ENCODE measurements at regions not wholly inside any gene's neighbourhood (a gene's known extent, or its start where the extent isn't known, plus 50 kb on each side); places are given as distances from the start of the nearest gene placed in this dataset.

- H3K9ac ChIP-seq (ENCODE audit: low read depth, low read length), result no peak overlapping the region
- no peaks in the 10 kb centered on the region for H3K9me3 ChIP-seq (ENCODE audit: control insufficient read depth, insufficient read depth, low read length)
- H3K36me3 ChIP-seq (ENCODE audit: control insufficient read depth, insufficient read depth, low read length), result no peaks in the 10 kb centered on the region
- H3K27ac ChIP-seq (ENCODE audit: low read depth, low read length), result no peak overlapping the region
- H3K4me1 ChIP-seq (ENCODE audit: control insufficient read depth, insufficient read depth, low read length), result peaks cover 13% of the 10 kb centered on the region; the same call in 1 of the 2 replicates
- no peak overlapping the region for H3K4me3 ChIP-seq (ENCODE audit: low read depth, low read length)
- H3K27me3 ChIP-seq (ENCODE audit: control insufficient read depth, insufficient read depth, low read length), result no peaks in the 10 kb centered on the region
These were observed 422.1 kb downstream of the EPM2A start for GRCh38 chr6:145313041-145313855.

- H3K9me3 ChIP-seq (ENCODE audit: control insufficient read depth, insufficient read depth, low read length), result no peaks in the 10 kb centered on the region
These were observed 419.2 kb downstream of the EPM2A start for GRCh38 chr6:145315982-145316600.

GRCh38 chr6:145318952-145319351 is 416.4 kb downstream of the EPM2A start:
- Histone ChIP-seq H3K9me3 (ENCODE audit: control insufficient read depth, insufficient read depth, low read length) (no peaks in the 10 kb centered on the region), H3K4me3 (ENCODE audit: low read depth, low read length) (no peak overlapping the region), H3K9ac (ENCODE audit: low read depth, low read length) (no peak overlapping the region), H3K27me3 (ENCODE audit: control insufficient read depth, insufficient read depth, low read length) (no peaks in the 10 kb centered on the region), H3K36me3 (ENCODE audit: control insufficient read depth, insufficient read depth, low read length) (no peaks in the 10 kb centered on the region), H3K4me1 (ENCODE audit: control insufficient read depth, insufficient read depth, low read length) (peaks cover 13% of the 10 kb centered on the region; the same call in 1 of the 2 replicates), H3K27ac (ENCODE audit: low read depth, low read length) (no peak overlapping the region)

More at GRCh38 chr6:145315982-145316600, 419.2 kb downstream of the EPM2A start:
- H3K4me1 ChIP-seq (ENCODE audit: control insufficient read depth, insufficient read depth, low read length), result peaks cover 13% of the 10 kb centered on the region; the same call in 1 of the 2 replicates
- H3K27me3 ChIP-seq (ENCODE audit: control insufficient read depth, insufficient read depth, low read length), result no peaks in the 10 kb centered on the region
- no peak overlapping the region for H3K9ac ChIP-seq (ENCODE audit: low read depth, low read length)
- H3K36me3 ChIP-seq (ENCODE audit: control insufficient read depth, insufficient read depth, low read length), result no peaks in the 10 kb centered on the region
- H3K4me3 ChIP-seq (ENCODE audit: low read depth, low read length), result no peak overlapping the region
- peak overlapping the region; percentile 73 for H3K27ac ChIP-seq (ENCODE audit: low read depth, low read length)

GRCh38 chr6:145319605-145320004 is 415.7 kb downstream of the EPM2A start:
- H3K4me1 ChIP-seq (ENCODE audit: control insufficient read depth, insufficient read depth, low read length), result peaks cover 13% of the 10 kb centered on the region; the same call in 1 of the 2 replicates
- H3K9me3 ChIP-seq (ENCODE audit: control insufficient read depth, insufficient read depth, low read length), result no peaks in the 10 kb centered on the region
- H3K4me3 ChIP-seq (ENCODE audit: low read depth, low read length), result no peak overlapping the region
- H3K9ac ChIP-seq (ENCODE audit: low read depth, low read length), result no peak overlapping the region
- H3K27ac ChIP-seq (ENCODE audit: low read depth, low read length), result no peak overlapping the region
- H3K27me3 ChIP-seq (ENCODE audit: control insufficient read depth, insufficient read depth, low read length), result no peaks in the 10 kb centered on the region
- no peaks in the 10 kb centered on the region for H3K36me3 ChIP-seq (ENCODE audit: control insufficient read depth, insufficient read depth, low read length)

- Histone ChIP-seq H3K27ac (ENCODE audit: low read depth, low read length) (no peak overlapping the region), H3K9ac (ENCODE audit: low read depth, low read length) (no peak overlapping the region), H3K27me3 (ENCODE audit: control insufficient read depth, insufficient read depth, low read length) (no peaks in the 10 kb centered on the region), H3K9me3 (ENCODE audit: control insufficient read depth, insufficient read depth, low read length) (no peaks in the 10 kb centered on the region), H3K4me1 (ENCODE audit: control insufficient read depth, insufficient read depth, low read length) (no peaks in the 10 kb centered on the region), H3K36me3 (ENCODE audit: control insufficient read depth, insufficient read depth, low read length) (no peaks in the 10 kb centered on the region), H3K4me3 (ENCODE audit: low read depth, low read length) (no peak overlapping the region)
These were observed 411.7 kb downstream of the EPM2A start for GRCh38 chr6:145323646-145324045.

GRCh38 chr6:145327586-145327985 is 407.7 kb downstream of the EPM2A start:
- peaks cover 12% of the 10 kb centered on the region; the same call in 1 of the 2 replicates for H3K4me1 ChIP-seq (ENCODE audit: control insufficient read depth, insufficient read depth, low read length)
- H3K4me3 ChIP-seq (ENCODE audit: low read depth, low read length), result no peak overlapping the region
- no peaks in the 10 kb centered on the region for H3K36me3 ChIP-seq (ENCODE audit: control insufficient read depth, insufficient read depth, low read length)
- H3K9ac ChIP-seq (ENCODE audit: low read depth, low read length), result no peak overlapping the region
- H3K27me3 ChIP-seq (ENCODE audit: control insufficient read depth, insufficient read depth, low read length), result no peaks in the 10 kb centered on the region
- H3K9me3 ChIP-seq (ENCODE audit: control insufficient read depth, insufficient read depth, low read length), result no peaks in the 10 kb centered on the region
- H3K27ac ChIP-seq (ENCODE audit: low read depth, low read length), result no peak overlapping the region

- Histone ChIP-seq H3K4me1 (ENCODE audit: control insufficient read depth, insufficient read depth, low read length) (peaks cover 16% of the 10 kb centered on the region; the same call in 1 of the 2 replicates), H3K36me3 (ENCODE audit: control insufficient read depth, insufficient read depth, low read length) (no peaks in the 10 kb centered on the region), H3K27ac (ENCODE audit: low read depth, low read length) (no peak overlapping the region), H3K9ac (ENCODE audit: low read depth, low read length) (no peak overlapping the region), H3K9me3 (ENCODE audit: control insufficient read depth, insufficient read depth, low read length) (no peaks in the 10 kb centered on the region), H3K27me3 (ENCODE audit: control insufficient read depth, insufficient read depth, low read length) (no peaks in the 10 kb centered on the region), H3K4me3 (ENCODE audit: low read depth, low read length) (no peak overlapping the region)
These were observed 406.1 kb downstream of the EPM2A start for GRCh38 chr6:145329257-145329656.

GRCh38 chr6:145331066-145331465 is 404.3 kb downstream of the EPM2A start:
- no peaks in the 10 kb centered on the region for H3K36me3 ChIP-seq (ENCODE audit: control insufficient read depth, insufficient read depth, low read length)
- H3K27ac ChIP-seq (ENCODE audit: low read depth, low read length), result no peak overlapping the region
- no peak overlapping the region for H3K4me3 ChIP-seq (ENCODE audit: low read depth, low read length)
- H3K27me3 ChIP-seq (ENCODE audit: control insufficient read depth, insufficient read depth, low read length), result no peaks in the 10 kb centered on the region
- H3K4me1 ChIP-seq (ENCODE audit: control insufficient read depth, insufficient read depth, low read length), result peaks cover 16% of the 10 kb centered on the region; the same call in 1 of the 2 replicates
- no peaks in the 10 kb centered on the region for H3K9me3 ChIP-seq (ENCODE audit: control insufficient read depth, insufficient read depth, low read length)
- no peak overlapping the region for H3K9ac ChIP-seq (ENCODE audit: low read depth, low read length)

- H3K9me3 ChIP-seq (ENCODE audit: control insufficient read depth, insufficient read depth, low read length), result no peaks in the 10 kb centered on the region
- H3K4me1 ChIP-seq (ENCODE audit: control insufficient read depth, insufficient read depth, low read length), result peaks cover 16% of the 10 kb centered on the region; the same call in 1 of the 2 replicates
- no peaks in the 10 kb centered on the region for H3K36me3 ChIP-seq (ENCODE audit: control insufficient read depth, insufficient read depth, low read length)
- no peaks in the 10 kb centered on the region for H3K27me3 ChIP-seq (ENCODE audit: control insufficient read depth, insufficient read depth, low read length)
- H3K4me3 ChIP-seq (ENCODE audit: low read depth, low read length), result no peak overlapping the region
- H3K9ac ChIP-seq (ENCODE audit: low read depth, low read length), result no peak overlapping the region
- no peak overlapping the region for H3K27ac ChIP-seq (ENCODE audit: low read depth, low read length)
These were observed 403.3 kb downstream of the EPM2A start for GRCh38 chr6:145332011-145332410.

- no peaks in the 10 kb centered on the region for H3K36me3 ChIP-seq (ENCODE audit: control insufficient read depth, insufficient read depth, low read length)
- no peak overlapping the region for H3K4me3 ChIP-seq (ENCODE audit: low read depth, low read length)
- H3K4me1 ChIP-seq (ENCODE audit: control insufficient read depth, insufficient read depth, low read length), result peaks cover 16% of the 10 kb centered on the region; the same call in 1 of the 2 replicates
- no peaks in the 10 kb centered on the region for H3K27me3 ChIP-seq (ENCODE audit: control insufficient read depth, insufficient read depth, low read length)
- no peak overlapping the region for H3K27ac ChIP-seq (ENCODE audit: low read depth, low read length)
- no peaks in the 10 kb centered on the region for H3K9me3 ChIP-seq (ENCODE audit: control insufficient read depth, insufficient read depth, low read length)
- H3K9ac ChIP-seq (ENCODE audit: low read depth, low read length), result no peak overlapping the region
These were observed 399.2 kb downstream of the EPM2A start for GRCh38 chr6:145336119-145336518.

GRCh38 chr6:145339089-145339488 is 396.2 kb downstream of the EPM2A start:
- H3K4me3 ChIP-seq (ENCODE audit: low read depth, low read length), result no peak overlapping the region
- H3K9me3 ChIP-seq (ENCODE audit: control insufficient read depth, insufficient read depth, low read length), result no peaks in the 10 kb centered on the region
- no peak overlapping the region for H3K27ac ChIP-seq (ENCODE audit: low read depth, low read length)
- H3K4me1 ChIP-seq (ENCODE audit: control insufficient read depth, insufficient read depth, low read length), result peaks cover 2% of the 10 kb centered on the region
- H3K27me3 ChIP-seq (ENCODE audit: control insufficient read depth, insufficient read depth, low read length), result no peaks in the 10 kb centered on the region
- no peaks in the 10 kb centered on the region for H3K36me3 ChIP-seq (ENCODE audit: control insufficient read depth, insufficient read depth, low read length)
- H3K9ac ChIP-seq (ENCODE audit: low read depth, low read length), result no peak overlapping the region

Data from HUES48 (cell line).